Sigmoid colon (tissue), 4 donors: ENCODE measurements at regions not wholly inside any gene's neighbourhood (a gene's known extent, or its start where the extent isn't known, plus 50 kb on each side); places are given as distances from the start of the nearest gene placed in this dataset.

ENCODE experiments used
- EP300 ChIP-seq, 4 donors: sonication (generic); formaldehyde crosslinking; IDR thresholded peaks; one replicate each; pipeline ENCODE4 v1.6.1; 2017; ENCODE audit warnings: antibody characterized with exemption in 4 of 4
- POLR2AphosphoS5 ChIP-seq, 4 donors: sonication (generic); formaldehyde crosslinking; IDR thresholded peaks; one replicate each; pipeline ENCODE4 v1.6.1; 2017; ENCODE audit warnings: antibody characterized with exemption in 4 of 4
- TF ChIP-seq, protein P1 (sequence below), 4 experiments: fragments of 450-650 bp in 3 of 4; fragments of 200-600 bp in 1 of 4; IDR thresholded peaks; one replicate each; pipeline ENCODE4 v1.5.1; 2016 to 2019; ENCODE audit warnings: antibody characterized with exemption in 4 of 4, mild to moderate bottlenecking in 3 of 4, moderate library complexity in 2 of 4

DNA sequence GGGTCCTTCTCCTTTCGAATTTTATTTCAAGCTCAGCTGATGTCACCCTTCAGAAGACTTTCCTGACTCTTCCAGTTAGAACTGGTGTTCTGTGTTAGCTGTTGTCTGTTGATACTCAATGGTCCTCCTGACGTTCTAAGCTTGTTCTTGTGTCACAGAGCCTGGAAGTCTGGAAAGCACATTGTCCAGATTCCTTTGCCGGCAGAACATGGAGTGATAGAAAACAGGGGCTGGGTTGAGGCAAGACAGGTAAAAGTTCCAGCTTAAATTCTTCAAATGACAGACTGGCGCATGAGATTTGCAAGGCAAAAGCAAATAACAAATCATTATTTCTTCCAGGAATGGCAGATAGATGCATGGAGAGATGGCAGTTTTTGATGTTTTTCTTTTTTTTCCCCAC lies 102.0 kb upstream of the CLSTN2 start:
- TF ChIP-seq, protein P1, sequence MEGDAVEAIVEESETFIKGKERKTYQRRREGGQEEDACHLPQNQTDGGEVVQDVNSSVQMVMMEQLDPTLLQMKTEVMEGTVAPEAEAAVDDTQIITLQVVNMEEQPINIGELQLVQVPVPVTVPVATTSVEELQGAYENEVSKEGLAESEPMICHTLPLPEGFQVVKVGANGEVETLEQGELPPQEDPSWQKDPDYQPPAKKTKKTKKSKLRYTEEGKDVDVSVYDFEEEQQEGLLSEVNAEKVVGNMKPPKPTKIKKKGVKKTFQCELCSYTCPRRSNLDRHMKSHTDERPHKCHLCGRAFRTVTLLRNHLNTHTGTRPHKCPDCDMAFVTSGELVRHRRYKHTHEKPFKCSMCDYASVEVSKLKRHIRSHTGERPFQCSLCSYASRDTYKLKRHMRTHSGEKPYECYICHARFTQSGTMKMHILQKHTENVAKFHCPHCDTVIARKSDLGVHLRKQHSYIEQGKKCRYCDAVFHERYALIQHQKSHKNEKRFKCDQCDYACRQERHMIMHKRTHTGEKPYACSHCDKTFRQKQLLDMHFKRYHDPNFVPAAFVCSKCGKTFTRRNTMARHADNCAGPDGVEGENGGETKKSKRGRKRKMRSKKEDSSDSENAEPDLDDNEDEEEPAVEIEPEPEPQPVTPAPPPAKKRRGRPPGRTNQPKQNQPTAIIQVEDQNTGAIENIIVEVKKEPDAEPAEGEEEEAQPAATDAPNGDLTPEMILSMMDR (IDR thresholded peaks at IDR 0.05): no peak
- peak in 1 of 4 donors; percentile 25 for TF ChIP-seq EP300 (IDR thresholded peaks at IDR 0.05)
- TF ChIP-seq POLR2AphosphoS5 (IDR thresholded peaks at IDR 0.05): peak in 3 of 4 donors; percentile 49 to 85 (median 63)
